Keratinocyte (primary cell): ENCODE measurements at regions not wholly inside any gene's neighbourhood (a gene's known extent, or its start where the extent isn't known, plus 50 kb on each side); places are given as distances from the start of the nearest gene placed in this dataset.

Experiments
- DNase-seq: peaks from one replicate; pipeline ENCODE4 v3.0.0-alpha.2; 2011; ENCODE audit warnings: low read depth, missing footprints, low spot score
- FAIRE-seq: peaks from 2 replicates; lab custom pipeline; 2011; peaks lifted over from hg19 to GRCh38; lab: Jason Lieb, UNC
- H2AFZ ChIP-seq: 2 replicates; pipeline ENCODE4 v1.6.0; 2012; ENCODE audit warnings: low read length, control low read depth, inconsistent platforms; ENCODE audit not compliant: control insufficient read depth
- H3K27ac ChIP-seq: 2 replicates; pipeline ENCODE4 v1.5.1; 2011; ENCODE audit warnings: low read length; ENCODE audit not compliant: control insufficient read depth, insufficient read depth
- H3K27me3 ChIP-seq: 3 replicates; pipeline ENCODE4 v1.6.0; 2011; ENCODE audit warnings: low read length; ENCODE audit not compliant: control insufficient read depth, insufficient read depth; ENCODE audit errors: extremely low read depth
- H3K36me3 ChIP-seq, 2 experiments: 2 replicates in 1 of 2; 3 replicates in 1 of 2; pipeline ENCODE4 v1.5.1; 2011; ENCODE audit warnings: low read length in 2 of 2, mild to moderate bottlenecking in 1 of 2; ENCODE audit not compliant: control insufficient read depth in 2 of 2, insufficient read depth in 2 of 2; ENCODE audit errors: extremely low read depth in 1 of 2
- H3K4me1 ChIP-seq: 3 replicates; pipeline ENCODE4 v1.5.1; 2011; ENCODE audit warnings: low read length; ENCODE audit not compliant: control insufficient read depth, insufficient read depth; ENCODE audit errors: extremely low read depth
- H3K4me2 ChIP-seq: 3 replicates; pipeline ENCODE4 v1.6.0; 2011; ENCODE audit warnings: low read depth, low read length; ENCODE audit not compliant: control insufficient read depth, insufficient read depth; ENCODE audit errors: extremely low read depth
- H3K4me3 ChIP-seq, 3 experiments: fragments of 200-600 bp in 1 of 3; sonication (generic) in 1 of 3; 2 replicates in 2 of 3; 3 replicates in 1 of 3; pipeline ENCODE4 v1.5.1; 2011 to 2016; ENCODE audit warnings: low read length in 3 of 3, mild to moderate bottlenecking in 3 of 3, control low read depth in 2 of 3, inconsistent platforms in 1 of 3, low read depth in 1 of 3, mixed read lengths in 1 of 3, mixed run types in 1 of 3, moderate library complexity in 1 of 3; ENCODE audit not compliant: control insufficient read depth in 2 of 3, insufficient read depth in 2 of 3; ENCODE audit errors: extremely low read depth in 1 of 3
- H3K79me2 ChIP-seq: 2 replicates; pipeline ENCODE4 v1.6.0; 2012; ENCODE audit warnings: low read length; ENCODE audit not compliant: control insufficient read depth, insufficient read depth
- H3K9ac ChIP-seq: 3 replicates; pipeline ENCODE4 v1.6.0; 2011; ENCODE audit warnings: low read length; ENCODE audit not compliant: control insufficient read depth, insufficient read depth; ENCODE audit errors: extremely low read depth
- H3K9me1 ChIP-seq: 3 replicates; pipeline ENCODE4 v1.6.0; 2011; ENCODE audit warnings: low read length; ENCODE audit not compliant: control insufficient read depth, insufficient read depth; ENCODE audit errors: extremely low read depth
- H3K9me3 ChIP-seq: 2 replicates; pipeline ENCODE4 v1.5.1; 2012; ENCODE audit warnings: low read depth, low read length; ENCODE audit not compliant: control insufficient read depth
- H4K20me1 ChIP-seq: 3 replicates; pipeline ENCODE4 v1.6.0; 2011; ENCODE audit warnings: low read length; ENCODE audit not compliant: control insufficient read depth, insufficient read depth; ENCODE audit errors: extremely low read depth
- CTCF ChIP-seq, 3 experiments: IDR thresholded peaks in 1 of 3; conservative IDR thresholded peaks in 1 of 3; optimal IDR thresholded peaks in 1 of 3; 2 replicates in 2 of 3; 3 replicates in 1 of 3; pipeline versions ENCODE3 to v1.5.1; 2011; ENCODE audit warnings: low read length in 3 of 3, mild to moderate bottlenecking in 3 of 3, moderate library complexity in 2 of 3, control low read depth in 1 of 3, inconsistent platforms in 1 of 3; ENCODE audit not compliant: insufficient read depth in 2 of 3; ENCODE audit errors: extremely low read depth in 1 of 3
- EZH2 ChIP-seq: IDR thresholded peaks from one replicate; pipeline ENCODE4 v1.6.1; 2012; ENCODE audit warnings: inconsistent platforms, mild to moderate bottlenecking, low read length, moderate library complexity
- dilution Hi-C: fragments of 300-500 bp; cut with MboI; formaldehyde crosslinking; loops from one replicate; pipeline ENCODE4 v1.7.0; 2020; ENCODE audit warnings: low sequenced_read_pairs; ENCODE audit not compliant: extremely low pct_ligation_motif_present

- H3K9ac ChIP-seq = no peak overlapping the region
- no peak for TF ChIP-seq CTCF (optimal IDR thresholded peaks at IDR 0.05 in 1 of 3, IDR thresholded peaks at IDR 0.05 in 1 of 3, conservative IDR thresholded peaks at IDR 0.05 in 1 of 3; ENCODE audit: extremely low read depth in 1 of 3, insufficient read depth in 2 of 3, low read length in 3 of 3)
- no peaks in the 10 kb centered on the region for H3K27me3 ChIP-seq
- dilution Hi-C loops = no loop called here
- H4K20me1 ChIP-seq = no peaks in the 10 kb centered on the region
- H3K4me3 ChIP-seq = peak overlapping the region in 1 of 3 experiments; percentile 17
- H3K4me1 ChIP-seq = peaks cover 8% of the 10 kb centered on the region
- no peaks in the 10 kb centered on the region for H3K36me3 ChIP-seq
- DNase-seq (no peak), FAIRE-seq (no peak)
- H3K9me3 ChIP-seq = no peaks in the 10 kb centered on the region
- H3K4me2 ChIP-seq = peak overlapping the region; percentile 33
- H3K9me1 ChIP-seq = no peaks in the 10 kb centered on the region
- no peaks in the 10 kb centered on the region for H3K79me2 ChIP-seq
- peak overlapping the region; percentile 33 for H2AFZ ChIP-seq
- H3K27ac ChIP-seq = no peak overlapping the region
Observed at GRCh38 chr5:5066276-5067186, 73.6 kb upstream of the ADAMTS16 start.

GRCh38 chr5:5069851-5070250, 70.3 kb upstream of the ADAMTS16 start:
- peaks cover 8% of the 10 kb centered on the region for H3K4me1 ChIP-seq
- H3K4me3 ChIP-seq = no peak overlapping the region
- H3K27ac ChIP-seq = no peak overlapping the region
- no peak overlapping the region for H2AFZ ChIP-seq
- DNase-seq (no peak), FAIRE-seq (no peak)
- H3K4me2 ChIP-seq = no peak overlapping the region
- H4K20me1 ChIP-seq = no peaks in the 10 kb centered on the region
- H3K36me3 ChIP-seq = no peaks in the 10 kb centered on the region
- no peaks in the 10 kb centered on the region for H3K27me3 ChIP-seq
- dilution Hi-C loops = no loop called here
- H3K9me1 ChIP-seq = no peaks in the 10 kb centered on the region
- TF ChIP-seq EZH2 (no peak), CTCF (optimal IDR thresholded peaks at IDR 0.05 in 1 of 3, IDR thresholded peaks at IDR 0.05 in 1 of 3, conservative IDR thresholded peaks at IDR 0.05 in 1 of 3; ENCODE audit: extremely low read depth in 1 of 3, insufficient read depth in 2 of 3, low read length in 3 of 3) (no peak)
- no peaks in the 10 kb centered on the region for H3K9me3 ChIP-seq
- no peak overlapping the region for H3K9ac ChIP-seq
- no peaks in the 10 kb centered on the region for H3K79me2 ChIP-seq
